IPS-NIHi7 (cell line): ENCODE measurements at regions not wholly inside any gene's neighbourhood (a gene's known extent, or its start where the extent isn't known, plus 50 kb on each side); places are given as distances from the start of the nearest gene placed in this dataset.
"Not testable (repeated sequence)": the region's sequence is repeated elsewhere in the genome, so short reads cannot be mapped to it uniquely, and the experiment has no call there.

Experiments
- DNase-seq: peaks from one replicate; pipeline ENCODE4 v3.0.0; 2012; ENCODE audit warnings: mixed read lengths; ENCODE audit errors: extremely low spot score

GRCh38 chr1:79543394-79543793, 536.9 kb upstream of the ADGRL4 start:
- DNase-seq, result no peak

GRCh38 chr1:79539001-79539400, 532.5 kb upstream of the ADGRL4 start:
- no peak for DNase-seq

DNA sequence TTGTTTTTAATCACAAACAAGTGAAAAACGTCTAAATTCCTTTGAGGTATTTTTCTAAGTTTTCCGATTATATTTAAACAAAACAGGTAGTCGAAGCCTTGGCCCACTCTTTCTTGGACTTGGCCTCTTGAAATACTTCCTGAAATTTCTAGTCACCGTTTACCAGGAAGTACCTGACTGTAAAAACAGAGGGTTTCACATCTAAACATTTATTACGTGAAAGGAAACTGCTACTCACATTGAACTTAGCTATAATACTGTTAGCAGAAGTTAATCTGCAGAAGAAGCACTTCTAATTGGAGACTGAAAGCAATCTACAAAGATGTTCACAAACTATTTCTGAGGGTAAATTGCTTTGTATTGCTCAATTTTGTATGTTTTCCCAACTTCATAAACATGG, 526.0 kb upstream of the ADGRL4 start:
- no peak for DNase-seq

DNA sequence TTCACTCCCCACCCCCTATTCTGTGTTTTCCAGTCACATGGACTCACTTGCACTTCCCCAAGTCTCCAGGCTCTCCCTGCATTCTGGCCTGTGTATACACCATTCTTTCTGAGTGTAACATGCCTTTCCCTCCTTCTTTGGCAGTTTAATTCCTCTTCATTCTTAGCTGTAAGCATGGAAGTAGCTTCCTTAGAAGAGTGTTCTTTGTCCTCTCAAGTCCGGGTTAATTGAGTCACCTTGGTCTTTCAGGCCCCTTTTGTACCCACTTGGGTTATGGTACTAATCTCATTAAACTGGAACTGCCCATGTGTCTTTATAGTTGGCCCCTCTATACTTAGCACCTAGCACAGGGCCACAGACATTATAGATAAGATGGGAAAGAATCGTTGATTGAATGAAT, 525.3 kb upstream of the ADGRL4 start:
- no peak for DNase-seq

DNA sequence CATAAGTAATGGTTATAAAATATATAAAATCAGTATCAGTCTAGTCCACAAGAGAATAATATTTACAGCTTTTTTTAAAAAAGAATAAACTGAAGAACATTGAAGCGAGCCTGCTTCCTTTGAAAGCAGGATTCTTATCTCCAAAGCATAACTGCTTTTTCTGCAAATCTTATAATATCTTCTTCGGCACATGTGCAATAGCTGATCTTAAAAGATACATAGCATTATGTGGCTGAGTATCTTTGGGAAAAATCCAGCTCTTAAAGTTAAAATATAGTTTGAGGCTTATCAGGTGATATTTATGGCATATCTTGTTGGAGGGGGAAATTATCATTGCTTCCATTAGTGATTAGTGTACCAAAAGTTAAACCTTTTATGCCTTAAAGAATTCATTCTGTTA, 523.9 kb upstream of the ADGRL4 start:
- no peak for DNase-seq

DNA sequence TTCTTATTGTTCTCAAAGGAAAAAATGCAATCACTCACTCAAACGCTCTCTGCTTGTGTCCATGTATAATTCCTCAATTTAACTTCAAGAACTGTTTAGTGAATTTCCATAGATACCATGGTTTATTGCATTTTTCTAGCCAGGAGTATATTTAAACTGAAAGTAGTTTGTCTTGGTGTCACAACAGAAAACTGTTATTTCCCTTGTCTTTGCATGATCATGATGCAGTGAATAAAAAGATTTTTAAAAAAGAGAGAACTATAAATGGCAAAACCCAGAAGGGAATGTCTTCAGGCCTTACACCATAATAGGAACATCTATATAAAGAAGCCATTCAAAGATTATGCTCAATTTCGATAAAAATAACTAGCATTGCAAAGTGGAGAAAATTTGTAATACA, 523.5 kb upstream of the ADGRL4 start:
- no peak for DNase-seq

GRCh38 chr1:79524126-79524525, 517.6 kb upstream of the ADGRL4 start:
- no peak for DNase-seq

- no peak for DNase-seq
Measured at GRCh38 chr1:79519084-79519760, 512.7 kb upstream of the ADGRL4 start.

GRCh38 chr1:79517470-79518224, 511.1 kb upstream of the ADGRL4 start:
- no peak for DNase-seq

DNA sequence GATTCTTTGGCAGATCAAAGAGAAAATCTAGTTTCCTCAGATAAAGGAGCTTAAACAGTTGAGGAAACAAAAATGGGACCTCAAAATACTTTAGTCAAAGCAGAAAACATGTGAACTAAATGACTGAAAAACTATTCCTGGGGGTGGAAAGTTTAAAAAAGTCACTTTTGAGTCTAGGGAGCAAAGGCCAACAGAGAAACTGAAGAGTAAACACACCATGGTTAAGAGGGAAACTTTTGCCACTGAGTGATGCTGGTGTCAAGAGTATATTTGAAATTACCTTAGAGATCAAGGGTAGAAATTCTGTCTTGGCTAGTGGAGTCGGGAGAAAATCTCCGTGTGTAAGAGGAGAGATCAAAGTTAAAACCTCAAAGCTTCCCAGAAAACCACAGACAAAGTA, 501.2 kb upstream of the ADGRL4 start:
- DNase-seq, result no peak

DNA sequence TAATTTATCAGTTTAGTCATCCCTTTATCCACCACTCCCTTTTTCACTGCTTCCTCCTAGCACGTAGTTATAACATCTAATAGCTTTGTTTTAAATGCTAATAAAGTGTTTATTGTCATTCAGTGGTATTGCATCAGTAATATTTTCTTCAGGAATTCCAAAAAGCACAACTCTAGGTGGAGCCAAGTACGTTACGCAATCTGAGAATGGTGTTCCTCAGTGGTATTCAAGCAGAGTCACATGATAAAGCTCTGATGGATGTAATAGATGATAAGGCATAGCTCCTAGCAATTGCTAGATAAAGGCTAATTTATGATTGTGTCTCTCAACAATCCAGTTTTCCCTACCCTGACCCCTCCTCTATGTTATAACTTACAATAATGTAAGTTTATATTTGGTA, 494.6 kb upstream of the ADGRL4 start:
- DNase-seq, result no peak

- DNase-seq, result no peak
Measured at GRCh38 chr1:79499541-79499940, 493.0 kb upstream of the ADGRL4 start.

DNA sequence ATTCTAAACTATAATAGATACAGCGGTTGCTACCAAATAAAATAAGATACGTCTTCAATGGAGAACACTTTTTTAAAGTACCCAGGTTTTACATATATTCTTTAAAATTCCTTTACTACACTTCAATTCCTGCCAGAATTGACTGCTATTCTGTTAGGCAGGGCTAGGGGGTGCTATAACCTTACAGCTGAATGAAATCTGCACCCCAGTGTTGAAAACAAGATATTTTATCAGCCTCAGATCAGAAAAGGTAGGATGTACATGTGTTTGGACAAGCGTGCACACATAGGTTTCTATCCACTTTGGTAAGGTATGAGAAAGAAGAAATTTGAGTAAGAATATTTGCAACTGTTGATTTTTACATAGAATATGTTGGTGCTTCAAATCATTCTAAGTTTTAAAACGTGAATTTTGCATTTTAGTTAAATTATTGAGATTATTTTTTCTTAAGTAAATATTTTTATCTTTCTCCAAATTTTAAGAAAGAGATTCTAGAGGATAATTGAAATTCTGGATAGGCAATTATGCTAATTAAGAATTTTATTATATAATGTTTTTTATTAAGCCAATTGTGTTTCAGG, 490.8 kb upstream of the ADGRL4 start:
- peak; percentile 51 for DNase-seq

DNA sequence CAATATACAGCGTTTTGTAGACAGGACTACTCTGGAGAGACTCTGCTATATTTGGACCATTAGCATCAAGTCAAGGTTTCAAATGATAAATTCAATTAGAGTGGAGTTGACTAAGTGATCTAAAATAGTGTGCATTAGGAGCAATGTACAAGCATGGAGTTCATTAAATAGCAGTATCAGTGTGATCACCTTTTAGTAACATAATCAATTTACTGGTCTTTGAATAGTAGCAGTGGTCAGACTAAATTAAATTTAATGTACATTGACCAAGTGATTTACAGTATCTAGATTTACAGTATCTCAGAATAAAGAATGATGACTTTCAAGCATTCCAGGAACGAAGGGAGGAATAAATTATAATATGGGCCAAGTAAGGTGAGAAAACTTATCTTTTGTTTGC, 489.6 kb upstream of the ADGRL4 start:
- DNase-seq, result no peak

GRCh38 chr1:79493702-79494101, 487.2 kb upstream of the ADGRL4 start:
- not testable (repeated sequence) for DNase-seq

- not testable (repeated sequence) for DNase-seq
Measured at GRCh38 chr1:79488572-79489121, 482.1 kb upstream of the ADGRL4 start.

DNA sequence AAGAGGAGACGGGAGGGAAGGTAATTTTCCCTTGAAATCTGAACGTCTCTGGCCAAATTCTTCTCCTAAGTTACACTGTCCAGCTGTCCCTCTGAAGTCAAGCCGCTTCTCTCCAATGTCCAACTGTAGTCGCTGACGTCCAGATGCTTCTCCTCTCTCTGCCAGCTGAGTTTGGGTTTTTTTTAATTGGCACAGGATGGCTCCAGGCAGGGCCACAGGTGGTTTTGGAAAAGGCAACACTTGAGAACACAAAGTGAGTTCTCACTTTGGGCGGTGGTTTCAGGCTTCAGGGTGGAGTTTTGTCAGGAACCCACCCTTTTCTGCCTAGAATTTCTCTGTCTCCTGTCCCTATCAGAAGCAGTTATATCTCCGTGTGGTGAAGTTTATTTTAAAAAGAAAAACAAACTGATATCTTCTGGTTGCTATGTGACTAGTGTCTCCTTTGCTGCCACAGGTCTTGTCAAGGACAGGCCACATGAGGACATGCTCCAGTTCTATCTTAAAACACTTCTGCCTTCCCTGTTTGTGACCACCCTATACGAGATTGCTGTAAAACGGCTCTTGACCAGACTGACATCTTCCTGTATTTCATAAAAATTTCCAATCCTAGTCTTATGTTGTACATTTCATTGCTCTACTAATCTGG, 472.3 kb upstream of the ADGRL4 start:
- DNase-seq, result no peak

DNA sequence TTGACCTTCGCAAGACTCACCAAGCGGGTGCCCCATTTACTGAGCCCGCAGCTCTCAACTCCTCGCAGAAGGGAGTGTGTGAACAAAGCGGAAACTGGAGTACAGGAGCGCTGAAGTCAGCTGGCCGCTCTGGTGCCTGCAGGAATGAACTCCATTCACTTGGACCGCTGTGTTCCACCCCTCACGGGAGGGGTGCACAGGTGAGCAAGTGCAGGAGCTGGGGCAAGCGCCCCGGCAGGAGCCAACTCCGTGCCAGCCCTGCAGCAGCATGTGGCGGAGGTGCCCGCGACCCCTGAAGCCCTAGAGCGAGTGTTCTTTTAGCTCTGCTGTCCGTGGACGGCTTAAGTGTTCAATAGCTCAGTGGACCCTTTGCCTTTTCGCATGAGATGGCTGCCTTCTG, 471.6 kb upstream of the ADGRL4 start:
- DNase-seq, result no peak

DNA sequence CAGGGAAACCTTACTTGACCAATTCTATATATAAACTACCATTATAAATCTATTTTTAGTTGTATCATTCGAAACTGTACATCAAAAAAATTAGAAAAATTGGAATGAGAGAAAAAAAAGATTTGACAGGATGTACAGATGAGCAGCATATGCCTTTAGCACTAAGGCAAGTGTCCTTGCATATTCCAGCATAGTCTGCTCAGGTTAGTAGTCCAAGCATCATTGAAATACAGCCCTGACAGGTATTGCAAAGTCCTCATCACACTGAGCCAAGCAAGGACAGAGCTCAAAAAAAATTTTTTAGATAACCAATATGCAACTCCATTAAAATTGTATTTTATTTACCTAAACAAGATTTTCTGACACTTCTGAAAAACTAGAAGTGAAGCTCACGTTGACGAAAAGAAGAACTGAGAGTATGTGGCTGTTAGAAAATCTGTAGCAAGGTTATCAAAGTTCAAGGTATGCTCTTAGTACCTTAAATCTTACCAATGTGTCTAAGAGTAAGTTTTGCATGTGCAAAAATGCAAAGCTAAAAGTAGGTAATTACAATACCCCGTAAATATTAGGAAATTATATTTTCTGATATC, 465.6 kb upstream of the ADGRL4 start:
- no peak for DNase-seq

DNA sequence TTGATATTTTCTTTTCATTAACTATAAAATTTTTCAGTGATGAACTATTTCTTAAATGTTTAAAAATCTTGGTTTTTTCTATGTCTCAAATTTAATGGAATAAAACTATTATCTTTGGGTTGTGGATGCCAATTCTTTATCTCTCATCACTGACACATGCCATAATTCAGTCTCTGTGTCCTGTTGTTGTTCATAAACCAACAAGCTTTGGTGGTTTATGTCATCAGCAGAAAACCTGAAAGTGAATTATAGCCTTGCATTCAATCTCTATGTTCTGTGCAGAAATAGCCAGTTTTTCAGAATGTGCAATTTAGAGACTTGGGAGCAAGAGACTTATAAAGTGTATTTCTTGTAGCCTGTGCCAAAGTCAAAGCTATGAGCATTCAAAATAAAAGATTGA, 462.6 kb upstream of the ADGRL4 start:
- DNase-seq, result no peak

DNA sequence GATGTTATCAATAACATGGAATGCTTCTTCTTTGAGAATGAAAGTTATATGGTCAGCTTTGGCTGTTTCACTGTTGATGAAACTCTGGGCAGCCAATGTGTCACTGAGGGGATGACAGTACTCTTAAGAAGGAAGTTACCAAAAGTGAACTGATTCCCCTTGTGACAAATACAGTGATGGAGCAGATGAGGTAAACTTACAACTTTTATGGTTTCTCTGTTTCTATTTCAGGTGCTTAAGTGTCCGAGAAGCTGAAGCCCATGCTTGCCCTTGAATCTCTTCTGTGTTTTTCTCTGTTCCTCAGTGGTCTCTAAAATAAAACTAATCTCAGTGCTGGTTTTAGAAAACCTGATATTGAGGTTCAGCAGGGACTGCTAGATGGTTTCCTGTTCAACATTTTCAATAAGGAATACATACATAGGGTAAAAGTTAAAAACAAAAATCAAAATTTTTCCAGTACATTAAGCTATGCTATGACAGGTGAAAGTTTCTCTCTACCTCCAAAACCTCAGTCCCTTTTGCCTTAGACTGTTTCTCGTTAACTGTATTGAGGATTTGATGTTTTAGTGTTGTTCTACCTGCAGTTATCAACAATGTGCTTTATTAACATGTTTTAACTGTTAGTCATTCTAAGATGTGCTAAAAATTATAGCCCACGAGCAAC, 454.4 kb upstream of the ADGRL4 start:
- DNase-seq, result no peak
